K562 (cell line): ENCODE measurements at regions not wholly inside any gene's neighbourhood (a gene's known extent, or its start where the extent isn't known, plus 50 kb on each side); places are given as distances from the start of the nearest gene placed in this dataset.

Source experiments
- ATAC-seq: fragments of 200-7000 bp; cut with Tn5 transposase; 3 replicates; pipeline ENCODE4 v1.9.1; 2020; ENCODE audit warnings: moderate library complexity
- BruUV-seq: library from RNA; stranded (reverse); fragments of 400-500 nt; replicated peaks from 2 replicates; lab custom pipeline; 2021; lab: Mats Ljungman, UMichigan
- CTCF ChIA-PET: fragments of 300-600 bp; formaldehyde crosslinking; extraction: SDS; loops from one replicate; lab custom pipeline; 2021; ENCODE audit warnings: low intra/inter-chr PET ratio; lab: Yijun Ruan, JAX
- POLR2A ChIA-PET: fragments of 300-600, 350-650 bp; sonication (Branson Sonifier 250); formaldehyde crosslinking; extraction: SDS; loops from one replicate; lab custom pipeline; 2021; ENCODE audit warnings: antibody characterized with exemption, inconsistent platforms; lab: Yijun Ruan, JAX
- DNase-seq, 4 experiments: peaks; one replicate each; pipeline versions ENCODE4 v3.0.0 to v3.0.0-alpha.2; 2011 to 2018; ENCODE audit warnings: low spot score in 3 of 4, mixed read lengths in 3 of 4; ENCODE audit errors: extremely low read depth in 1 of 4
- FAIRE-seq: peaks from 2 replicates; lab custom pipeline; 2011; peaks lifted over from hg19 to GRCh38; lab: Jason Lieb, UNC
- H2AFZ ChIP-seq: 2 replicates; pipeline ENCODE4 v1.6.0; 2011; ENCODE audit warnings: low read depth, low read length, control low read depth, inconsistent platforms
- H3K27ac ChIP-seq: fragments of 200-600 bp; 3 replicates; pipeline ENCODE4 v1.8.0; 2011; ENCODE audit warnings: low read depth, mild to moderate bottlenecking, control low read depth, inconsistent platforms, low read length, moderate library complexity, mixed read lengths; ENCODE audit errors: extremely low read depth
- H3K27me3 ChIP-seq, 2 experiments: fragments of 300-600 bp in 1 of 2; 2 replicates in 1 of 2; 3 replicates in 1 of 2; pipeline versions ENCODE4 v1.6.0 to v1.8.0; 2011; ENCODE audit warnings: inconsistent platforms in 2 of 2, low read length in 2 of 2, mild to moderate bottlenecking in 1 of 2, mixed read lengths in 1 of 2, moderate library complexity in 1 of 2; ENCODE audit not compliant: control insufficient read depth in 2 of 2, insufficient read depth in 2 of 2
- H3K36me3 ChIP-seq: fragments of 300-600 bp; 3 replicates; pipeline ENCODE4 v1.8.0; 2011; ENCODE audit warnings: mild to moderate bottlenecking, low read length, inconsistent platforms; ENCODE audit not compliant: control insufficient read depth, insufficient read depth
- H3K4me1 ChIP-seq, 2 experiments: fragments of 200-600 bp in 1 of 2; replicated peaks in 1 of 2; 2 replicates in 1 of 2; 3 replicates in 1 of 2; pipeline versions ENCODE4 v1.5.1 to v1.8.0; 2011; ENCODE audit warnings: inconsistent platforms in 2 of 2, low read length in 2 of 2, mild to moderate bottlenecking in 1 of 2, mixed read lengths in 1 of 2, moderate library complexity in 1 of 2; ENCODE audit not compliant: control insufficient read depth in 2 of 2, insufficient read depth in 2 of 2
- H3K4me2 ChIP-seq: 2 replicates; pipeline ENCODE4 v1.6.1; 2011; ENCODE audit warnings: low read length, control low read depth, inconsistent platforms, mixed read lengths; ENCODE audit not compliant: insufficient read depth
- H3K4me3 ChIP-seq: fragments of 200-600 bp; sonication (generic), shearing (Covaris generic); 2 replicates; pipeline ENCODE4 v1.5.1; 2016; ENCODE audit warnings: control low read depth, inconsistent platforms
- H3K79me2 ChIP-seq: fragments of 200-600 bp; 3 replicates; pipeline ENCODE4 v1.8.0; 2011; ENCODE audit warnings: low read length, inconsistent platforms; ENCODE audit not compliant: control insufficient read depth, insufficient read depth
- H3K9ac ChIP-seq, 2 experiments: 2 replicates each; pipeline versions ENCODE4 v1.6.0 to v1.6.1; 2011; ENCODE audit warnings: low read depth in 2 of 2, low read length in 2 of 2, control low read depth in 1 of 2, inconsistent platforms in 1 of 2, mild to moderate bottlenecking in 1 of 2, mixed read lengths in 1 of 2; ENCODE audit not compliant: insufficient read depth in 1 of 2
- H3K9me1 ChIP-seq: one replicate; pipeline ENCODE4 v1.6.0; 2011; ENCODE audit warnings: inconsistent platforms, mild to moderate bottlenecking, low read length, moderate library complexity; ENCODE audit not compliant: control insufficient read depth, insufficient read depth
- H3K9me3 ChIP-seq: replicated peaks from 2 replicates; pipeline ENCODE4 v1.5.1; 2011; ENCODE audit warnings: low read depth, low read length, inconsistent platforms; ENCODE audit not compliant: control insufficient read depth, insufficient read depth
- H4K20me1 ChIP-seq: replicated peaks from 2 replicates; pipeline ENCODE4 v1.6.1; 2011; ENCODE audit warnings: low read length, inconsistent platforms, mixed read lengths; ENCODE audit not compliant: control insufficient read depth, insufficient read depth
- HNRNPLL ChIP-seq: fragments of 200-400 bp; formaldehyde crosslinking; IDR thresholded peaks from 2 replicates; pipeline ENCODE4 v1.6.1; 2017; ENCODE audit warnings: low read length, low read depth, mild to moderate bottlenecking; ENCODE audit not compliant: poor library complexity, severe bottlenecking
- LEF1 ChIP-seq: fragments of 450-650 bp; IDR thresholded peaks from 2 replicates; pipeline ENCODE4 v1.6.1; 2016; ENCODE audit warnings: mild to moderate bottlenecking
- MEF2D ChIP-seq: conservative IDR thresholded peaks from 2 replicates; pipeline ENCODE4 v1.6.1; 2016; ENCODE audit warnings: low read depth, missing genetic modification characterization, missing compliant biosample characterization
- RFX1 ChIP-seq: fragments of 450-650 bp; IDR thresholded peaks from 2 replicates; pipeline ENCODE4 v1.6.1; 2016; ENCODE audit warnings: mild to moderate bottlenecking, moderate library complexity
- TFAM ChIP-seq: fragments of 250-450 bp; sonication (Bioruptor Pico); conservative IDR thresholded peaks from 2 replicates; pipeline ENCODE4 v1.5.0; 2021; ENCODE audit warnings: mild to moderate bottlenecking, moderate library complexity
- ZBTB1 ChIP-seq: sonication (generic); formaldehyde crosslinking; IDR thresholded peaks from 2 replicates; pipeline ENCODE4 v1.8.1; 2023; ENCODE audit warnings: missing genetic modification reagents, low read depth, mild to moderate bottlenecking, borderline replicate concordance
- ZKSCAN3 ChIP-seq: fragments of 250-450 bp; sonication (Bioruptor Pico); IDR thresholded peaks from 2 replicates; pipeline ENCODE4 v1.4.0; 2020
- ZNF347 ChIP-seq: fragments of 450-650 bp; formaldehyde crosslinking; IDR thresholded peaks from 2 replicates; pipeline ENCODE4 v1.4.0; 2020; ENCODE audit warnings: low read depth, mild to moderate bottlenecking, moderate library complexity
- WGBS: fragments of 100-300 bp; shearing (Covaris generic); methylation state at CpG from one replicate; pipeline ENCODE4 v1.1.6; 2016; ENCODE audit warnings: low coverage, mixed read lengths; ENCODE audit not compliant: insufficient coverage; ENCODE audit errors: missing lambda C conversion rate; 5-methylcytosine and 5-hydroxymethylcytosine counted together
- in situ Hi-C: fragments of 300-500 bp; cut with MboI; formaldehyde crosslinking; loops from 4 replicates; pipeline ENCODE4 v1.15.0; 2018; ENCODE audit warnings: inconsistent platforms, mixed read lengths
- intact Hi-C: fragments of 100-400 bp; cut with micrococcal nuclease; formaldehyde crosslinking; loops from 2 replicates; pipeline ENCODE4 v1.14.2; 2022
- TF ChIP-seq, protein P1 (sequence below): sonication (generic); formaldehyde crosslinking; IDR thresholded peaks from 2 replicates; pipeline ENCODE4 v1.8.0; 2022; ENCODE audit warnings: missing genetic modification reagents, mild to moderate bottlenecking, moderate library complexity, borderline replicate concordance
- TF ChIP-seq, protein P2 (sequence below): fragments of 450-650 bp; formaldehyde crosslinking; IDR thresholded peaks from 2 replicates; pipeline ENCODE4 v1.4.0; 2022; ENCODE audit warnings: missing genetic modification characterization
- TF ChIP-seq, protein P3 (sequence below): fragments of 250-450 bp; sonication (Bioruptor Pico); IDR thresholded peaks from 2 replicates; pipeline ENCODE4 v1.4.0; 2020; ENCODE audit warnings: mild to moderate bottlenecking, moderate library complexity, borderline replicate concordance

DNA sequence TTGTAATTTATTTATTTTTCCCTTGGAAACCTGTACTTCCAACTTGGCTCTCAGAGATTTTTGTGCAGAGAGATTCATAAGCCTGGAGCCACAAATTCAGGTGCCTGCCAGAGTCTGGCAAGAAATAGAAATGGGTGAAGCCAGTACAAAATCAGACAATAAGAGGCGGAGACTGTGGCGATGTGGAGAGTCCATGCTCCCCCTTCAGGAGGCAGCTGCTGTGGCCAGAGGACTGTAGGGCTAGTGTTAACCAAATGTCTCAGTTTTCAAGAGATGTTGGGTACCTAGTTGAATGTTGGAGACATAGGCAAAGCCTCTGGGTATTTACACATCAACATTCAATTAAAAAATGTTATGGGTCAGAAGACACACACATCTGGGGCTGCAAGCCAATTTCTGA lies 208.6 kb downstream of the PSAT1 start:
- no peak for ATAC-seq
- CTCF ChIA-PET, result no interaction called here
- DNase-seq, result no peak
- H3K4me3 ChIP-seq, result no peak overlapping the region
- no TSS peak for BruUV-seq
- no peaks in the 10 kb centered on the region for H3K27me3 ChIP-seq
- no peaks in the 10 kb centered on the region for H4K20me1 ChIP-seq
- H3K9me3 ChIP-seq, result no peaks in the 10 kb centered on the region
- POLR2A ChIA-PET, result no interaction called here
- H3K4me2 ChIP-seq, result no peak overlapping the region
- no peaks in the 10 kb centered on the region for H3K79me2 ChIP-seq
- WGBS, result 0% methylated on average over 2 of the region's 2 CpGs
- H3K9ac ChIP-seq, result no peak overlapping the region
- no peak for FAIRE-seq
- in situ Hi-C loops (no loop called here), intact Hi-C loops (no loop called here)
- no peaks in the 10 kb centered on the region for H3K36me3 ChIP-seq
- no peak overlapping the region for H3K27ac ChIP-seq
- H3K4me1 ChIP-seq, result no peaks in the 10 kb centered on the region
- H3K9me1 ChIP-seq, result no peaks in the 10 kb centered on the region
- H2AFZ ChIP-seq, result no peak overlapping the region
- TF ChIP-seq ZNF347 (CRISPR knock-in tag), result no peak
- no peak for TF ChIP-seq HNRNPLL
- TF ChIP-seq TFAM, result no peak
- TF ChIP-seq, all 486 proteins: peak for 0

DNA sequence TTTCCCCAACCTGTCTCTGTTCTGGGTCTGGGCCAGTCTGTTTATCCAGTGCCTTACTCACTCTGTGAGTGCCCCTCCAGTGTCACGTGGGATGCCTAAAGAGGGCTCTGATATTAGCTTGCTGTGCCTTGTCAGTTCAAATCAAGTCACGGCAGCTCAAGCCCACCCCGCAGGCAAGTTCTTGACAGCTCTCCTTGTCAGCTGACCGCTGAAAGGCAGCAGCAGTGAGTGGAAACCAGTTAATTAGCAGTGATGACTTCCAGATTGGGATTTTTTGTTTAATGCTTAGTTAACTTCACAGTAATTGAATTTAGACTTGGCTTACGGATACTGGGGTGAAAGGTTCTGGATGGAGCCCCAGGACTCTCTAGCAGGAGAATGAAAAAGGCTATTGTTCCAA lies 210.1 kb downstream of the PSAT1 start:
- no peak for FAIRE-seq
- no peak for TF ChIP-seq LEF1
- no peak for TF ChIP-seq MEF2D (tag)
- TF ChIP-seq ZBTB1 (CRISPR knock-in tag), result no peak
- TF ChIP-seq RFX1, result no peak
- TF ChIP-seq, protein P1, sequence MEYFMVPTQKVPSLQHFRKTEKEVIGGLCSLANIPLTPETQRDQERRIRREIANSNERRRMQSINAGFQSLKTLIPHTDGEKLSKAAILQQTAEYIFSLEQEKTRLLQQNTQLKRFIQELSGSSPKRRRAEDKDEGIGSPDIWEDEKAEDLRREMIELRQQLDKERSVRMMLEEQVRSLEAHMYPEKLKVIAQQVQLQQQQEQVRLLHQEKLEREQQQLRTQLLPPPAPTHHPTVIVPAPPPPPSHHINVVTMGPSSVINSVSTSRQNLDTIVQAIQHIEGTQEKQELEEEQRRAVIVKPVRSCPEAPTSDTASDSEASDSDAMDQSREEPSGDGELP (CRISPR knock-in tag), result no peak
- TF ChIP-seq ZKSCAN3 (CRISPR knock-in tag), result no peak
- TF ChIP-seq, protein P2, sequence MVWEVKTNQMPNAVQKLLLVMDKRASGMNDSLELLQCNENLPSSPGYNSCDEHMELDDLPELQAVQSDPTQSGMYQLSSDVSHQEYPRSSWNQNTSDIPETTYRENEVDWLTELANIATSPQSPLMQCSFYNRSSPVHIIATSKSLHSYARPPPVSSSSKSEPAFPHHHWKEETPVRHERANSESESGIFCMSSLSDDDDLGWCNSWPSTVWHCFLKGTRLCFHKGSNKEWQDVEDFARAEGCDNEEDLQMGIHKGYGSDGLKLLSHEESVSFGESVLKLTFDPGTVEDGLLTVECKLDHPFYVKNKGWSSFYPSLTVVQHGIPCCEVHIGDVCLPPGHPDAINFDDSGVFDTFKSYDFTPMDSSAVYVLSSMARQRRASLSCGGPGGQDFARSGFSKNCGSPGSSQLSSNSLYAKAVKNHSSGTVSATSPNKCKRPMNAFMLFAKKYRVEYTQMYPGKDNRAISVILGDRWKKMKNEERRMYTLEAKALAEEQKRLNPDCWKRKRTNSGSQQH, result no peak
- TF ChIP-seq, protein P3, sequence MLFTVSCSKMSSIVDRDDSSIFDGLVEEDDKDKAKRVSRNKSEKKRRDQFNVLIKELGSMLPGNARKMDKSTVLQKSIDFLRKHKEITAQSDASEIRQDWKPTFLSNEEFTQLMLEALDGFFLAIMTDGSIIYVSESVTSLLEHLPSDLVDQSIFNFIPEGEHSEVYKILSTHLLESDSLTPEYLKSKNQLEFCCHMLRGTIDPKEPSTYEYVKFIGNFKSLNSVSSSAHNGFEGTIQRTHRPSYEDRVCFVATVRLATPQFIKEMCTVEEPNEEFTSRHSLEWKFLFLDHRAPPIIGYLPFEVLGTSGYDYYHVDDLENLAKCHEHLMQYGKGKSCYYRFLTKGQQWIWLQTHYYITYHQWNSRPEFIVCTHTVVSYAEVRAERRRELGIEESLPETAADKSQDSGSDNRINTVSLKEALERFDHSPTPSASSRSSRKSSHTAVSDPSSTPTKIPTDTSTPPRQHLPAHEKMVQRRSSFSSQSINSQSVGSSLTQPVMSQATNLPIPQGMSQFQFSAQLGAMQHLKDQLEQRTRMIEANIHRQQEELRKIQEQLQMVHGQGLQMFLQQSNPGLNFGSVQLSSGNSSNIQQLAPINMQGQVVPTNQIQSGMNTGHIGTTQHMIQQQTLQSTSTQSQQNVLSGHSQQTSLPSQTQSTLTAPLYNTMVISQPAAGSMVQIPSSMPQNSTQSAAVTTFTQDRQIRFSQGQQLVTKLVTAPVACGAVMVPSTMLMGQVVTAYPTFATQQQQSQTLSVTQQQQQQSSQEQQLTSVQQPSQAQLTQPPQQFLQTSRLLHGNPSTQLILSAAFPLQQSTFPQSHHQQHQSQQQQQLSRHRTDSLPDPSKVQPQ (CRISPR knock-in tag), result no peak

More for the DNA sequence above, 210.1 kb downstream of the PSAT1 start:
- ChIA-PET POLR2A (no interaction called here), CTCF (no interaction called here)
- no peaks in the 10 kb centered on the region for H3K9me1 ChIP-seq
- intact Hi-C loops (no loop called here), in situ Hi-C loops (no loop called here)
- WGBS, result 0% methylated on average over 4 of the region's 5 CpGs
- BruUV-seq, result no TSS peak
- no peak overlapping the region for H3K9ac ChIP-seq
- DNase-seq (no peak), ATAC-seq (no peak)
- no peaks in the 10 kb centered on the region for H3K27me3 ChIP-seq
- no peak overlapping the region for H2AFZ ChIP-seq
- H3K4me2 ChIP-seq, result no peak overlapping the region
- H3K4me3 ChIP-seq, result no peak overlapping the region
- no peaks in the 10 kb centered on the region for H3K9me3 ChIP-seq
- H3K36me3 ChIP-seq, result no peaks in the 10 kb centered on the region
- H3K27ac ChIP-seq, result no peak overlapping the region
- H4K20me1 ChIP-seq, result no peaks in the 10 kb centered on the region
- no peaks in the 10 kb centered on the region for H3K79me2 ChIP-seq
- no peaks in the 10 kb centered on the region for H3K4me1 ChIP-seq
